AG08396 (cell line): ENCODE measurements at regions not wholly inside any gene's neighbourhood (a gene's known extent, or its start where the extent isn't known, plus 50 kb on each side); places are given as distances from the start of the nearest gene placed in this dataset.
"Not testable (repeated sequence)": the region's sequence is repeated elsewhere in the genome, so short reads cannot be mapped to it uniquely, and the experiment has no call there.

ENCODE experiments used
- DNase-seq: peaks from one replicate; pipeline ENCODE4 v3.0.0; 2012; ENCODE audit warnings: low spot score, mixed read lengths

- no peak for DNase-seq
These were observed 367.8 kb upstream of the ID2 start for GRCh38 chr2:8314063-8314462.

- DNase-seq = peak; percentile 23
These were observed 366.2 kb upstream of the ID2 start for GRCh38 chr2:8315531-8316165.

- no peak for DNase-seq
These were observed 365.5 kb upstream of the ID2 start for GRCh38 chr2:8316356-8316755.

GRCh38 chr2:8317418-8317817 lies 364.4 kb upstream of the ID2 start:
- no peak for DNase-seq

- no peak for DNase-seq
These were observed 362.6 kb upstream of the ID2 start for GRCh38 chr2:8319219-8319618.

GRCh38 chr2:8320311-8321066 lies 361.4 kb upstream of the ID2 start:
- DNase-seq = no peak

GRCh38 chr2:8322634-8323033 lies 359.2 kb upstream of the ID2 start:
- no peak for DNase-seq

- no peak for DNase-seq
These were observed 357.5 kb upstream of the ID2 start for GRCh38 chr2:8324164-8324856.

GRCh38 chr2:8324901-8325300 lies 357.0 kb upstream of the ID2 start:
- DNase-seq = no peak

GRCh38 chr2:8327371-8328100 lies 354.3 kb upstream of the ID2 start:
- DNase-seq = no peak

- DNase-seq = no peak
These were observed 353.6 kb upstream of the ID2 start for GRCh38 chr2:8328217-8328616.

GRCh38 chr2:8329660-8330622 lies 351.9 kb upstream of the ID2 start:
- DNase-seq = no peak

- no peak for DNase-seq
These were observed 350.8 kb upstream of the ID2 start for GRCh38 chr2:8331068-8331467.

- DNase-seq = no peak
These were observed 349.2 kb upstream of the ID2 start for GRCh38 chr2:8332646-8333045.

- no peak for DNase-seq
These were observed 348.6 kb upstream of the ID2 start for GRCh38 chr2:8333177-8333831.

- DNase-seq = not testable (repeated sequence)
These were observed 348.0 kb upstream of the ID2 start for GRCh38 chr2:8333832-8334187.

- DNase-seq = no peak
These were observed 347.0 kb upstream of the ID2 start for GRCh38 chr2:8334866-8335325.

- DNase-seq = no peak
These were observed 346.1 kb upstream of the ID2 start for GRCh38 chr2:8335801-8336200.

- no peak for DNase-seq
These were observed 344.5 kb upstream of the ID2 start for GRCh38 chr2:8337321-8337720.

GRCh38 chr2:8342407-8342806 lies 339.4 kb upstream of the ID2 start:
- DNase-seq = no peak

GRCh38 chr2:8343031-8343430 lies 338.8 kb upstream of the ID2 start:
- DNase-seq = no peak
